ENCODE measurements at regions not wholly inside any gene's neighbourhood (a gene's known extent, or its start where the extent isn't known, plus 50 kb on each side); places are given as distances from the start of the nearest gene placed in this dataset.

GRCh38 chr2:146048141-146048540, 1528.2 kb upstream of the ZEB2 start:
- DNase-seq (ENCODE audit: low read depth in 2 of 2) = no peak

DNA sequence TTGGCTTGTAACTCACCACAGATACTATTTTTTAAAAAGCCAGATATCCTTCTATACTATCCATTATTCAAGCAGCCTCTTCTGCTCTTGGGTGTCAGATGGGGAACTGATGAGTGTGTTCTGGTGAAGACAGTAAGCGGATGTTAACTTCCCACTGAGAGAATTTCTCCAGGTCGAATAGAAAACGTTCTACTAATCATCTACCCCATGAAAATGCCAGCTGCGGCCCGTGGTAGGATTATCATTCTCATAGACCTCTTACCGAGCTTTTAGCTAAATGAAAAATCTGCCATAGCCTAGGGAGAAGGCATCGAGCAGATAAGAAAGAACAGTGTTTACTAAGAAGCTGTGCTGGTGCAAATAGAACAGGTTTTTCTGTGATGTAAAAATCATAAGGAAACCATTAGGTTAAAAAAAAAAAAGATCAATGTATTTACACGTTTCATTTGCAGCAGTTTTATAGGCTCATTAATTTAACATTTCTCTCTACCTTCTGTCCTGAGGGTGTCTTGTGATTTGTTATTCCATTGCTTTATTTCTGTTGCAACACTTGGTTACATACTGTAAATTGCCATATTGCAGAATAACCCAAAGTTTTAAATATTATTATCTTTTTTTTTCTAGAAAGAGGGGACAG, 1521.5 kb upstream of the ZEB2 start:
- DNase-seq (ENCODE audit: low read depth in 2 of 2) = no peak

GRCh38 chr2:146040051-146040450, 1520.1 kb upstream of the ZEB2 start:
- no peak for DNase-seq (ENCODE audit: low read depth in 2 of 2)

DNA sequence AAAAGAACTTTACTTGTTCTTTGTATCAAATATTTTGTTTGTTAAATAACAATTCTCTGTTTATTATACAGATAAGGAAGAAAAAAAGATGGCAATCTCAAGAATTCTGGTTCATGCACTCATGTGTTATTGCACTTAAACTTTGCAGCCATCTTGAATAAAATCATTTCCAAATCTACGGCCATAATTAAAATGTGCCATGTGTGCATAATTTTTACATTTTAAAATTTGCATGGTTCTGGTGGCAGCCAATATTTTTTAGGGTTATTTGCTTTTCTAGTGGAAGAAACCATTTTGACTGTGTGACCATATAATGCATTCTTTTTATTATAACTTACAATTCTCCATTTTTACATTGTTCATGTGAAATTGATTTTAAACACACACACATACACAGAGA, 1518.1 kb upstream of the ZEB2 start:
- DNase-seq (ENCODE audit: low read depth in 2 of 2) = no peak

GRCh38 chr2:146037334-146037870, 1517.5 kb upstream of the ZEB2 start:
- no peak for DNase-seq (ENCODE audit: low read depth in 2 of 2)

DNA sequence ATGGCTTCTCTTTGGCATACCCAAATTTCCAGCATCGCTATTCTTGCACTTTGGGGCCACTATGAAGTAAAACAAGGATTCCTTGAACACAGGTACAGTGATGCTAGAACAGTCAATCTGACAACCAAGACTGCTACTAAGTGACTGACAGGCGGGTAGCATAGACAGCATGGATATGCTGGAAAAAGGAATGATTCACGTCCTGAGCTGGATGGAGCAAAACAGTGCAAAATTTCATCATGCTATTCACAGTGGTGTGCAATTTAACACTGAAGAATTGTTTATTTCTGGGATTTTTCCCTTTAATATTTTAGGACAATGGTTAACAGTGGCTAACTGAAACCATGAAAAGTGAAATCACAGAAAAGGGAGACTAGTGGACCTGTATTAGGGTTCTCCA, 1511.2 kb upstream of the ZEB2 start:
- peak in 1 of 2 experiments; percentile 8 for DNase-seq (ENCODE audit: low read depth in 2 of 2)

DNA sequence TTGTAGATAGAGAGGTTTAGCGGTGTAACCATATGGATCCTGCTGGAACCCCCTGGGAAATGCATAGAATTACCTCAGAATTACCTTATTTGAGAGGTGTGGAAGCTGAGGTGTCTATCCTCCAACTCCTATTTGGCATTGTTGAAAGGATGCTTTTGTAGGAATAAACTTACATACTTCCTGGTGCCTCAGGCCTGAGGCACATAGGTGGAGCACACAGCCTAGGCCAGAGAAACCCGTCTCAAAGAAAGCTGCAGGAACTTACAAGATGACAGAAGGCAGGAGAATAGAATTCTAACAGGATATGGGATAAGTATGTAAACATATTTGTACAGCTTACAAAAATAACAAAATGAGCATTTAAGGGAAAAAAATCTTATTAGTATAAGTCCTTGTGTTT, 1507.2 kb upstream of the ZEB2 start:
- no peak for DNase-seq (ENCODE audit: low read depth in 2 of 2)

GRCh38 chr2:146025519-146025918, 1505.6 kb upstream of the ZEB2 start:
- DNase-seq (ENCODE audit: low read depth in 2 of 2) = no peak

DNA sequence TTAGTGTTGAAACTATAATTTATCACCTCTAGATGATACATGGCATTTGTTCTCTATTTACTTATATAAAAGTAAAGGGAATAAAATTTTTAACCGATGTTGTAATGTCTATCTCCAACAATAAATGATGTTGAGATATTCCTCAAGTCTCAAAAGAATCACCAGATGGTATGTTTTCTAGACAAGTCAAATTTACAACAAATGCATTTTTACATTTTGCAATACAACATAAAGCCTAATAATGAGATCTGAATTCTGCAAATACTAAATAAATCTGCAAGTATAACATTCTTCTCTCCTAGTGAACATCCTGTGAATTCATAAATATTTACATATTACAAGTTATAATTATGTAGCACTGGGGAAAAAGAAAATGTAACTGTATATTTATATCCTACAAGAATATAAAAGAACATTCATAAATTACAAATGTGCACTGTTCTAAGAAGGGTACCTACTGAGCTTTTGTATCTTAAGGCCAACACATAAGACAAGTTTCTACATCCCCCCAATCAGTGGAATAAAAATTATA, 1504.4 kb upstream of the ZEB2 start:
- DNase-seq (ENCODE audit: low read depth in 2 of 2) = no peak

- peak; percentile 61 to 76 for DNase-seq (ENCODE audit: low read depth in 2 of 2)
Observed at GRCh38 chr2:146004462-146004861, 1484.5 kb upstream of the ZEB2 start.

- DNase-seq (ENCODE audit: low read depth in 2 of 2) = no peak
Observed at GRCh38 chr2:146003337-146003736, 1483.4 kb upstream of the ZEB2 start.

GRCh38 chr2:145994910-145995309, 1475.0 kb upstream of the ZEB2 start:
- DNase-seq (ENCODE audit: low read depth in 2 of 2) = no peak

DNA sequence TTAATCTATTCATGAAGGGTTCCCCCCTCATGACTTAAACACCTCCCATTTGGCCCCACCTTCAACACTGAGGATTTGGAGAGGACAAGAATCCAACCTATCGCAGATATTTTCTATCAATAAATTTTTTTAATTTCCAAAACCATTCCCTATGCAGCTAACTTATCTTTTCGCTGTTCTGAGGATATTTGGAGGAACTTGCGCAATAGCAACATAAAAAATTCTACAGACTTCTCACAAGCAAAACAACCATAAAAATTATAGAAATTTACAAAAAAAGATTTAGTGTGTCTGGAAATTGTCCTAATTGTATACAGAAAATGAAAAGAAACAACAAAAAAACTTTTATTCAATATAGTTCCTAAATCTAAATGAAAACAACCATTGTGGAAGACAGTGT, 1472.7 kb upstream of the ZEB2 start:
- DNase-seq (ENCODE audit: low read depth in 2 of 2) = no peak

- no peak for DNase-seq (ENCODE audit: low read depth in 2 of 2)
Observed at GRCh38 chr2:145987793-145988192, 1467.9 kb upstream of the ZEB2 start.

- no peak for DNase-seq (ENCODE audit: low read depth in 2 of 2)
Observed at GRCh38 chr2:145985517-145985916, 1465.6 kb upstream of the ZEB2 start.

GRCh38 chr2:145984580-145984979, 1464.7 kb upstream of the ZEB2 start:
- peak; percentile 39 for DNase-seq (ENCODE audit: low read depth in 2 of 2)

GRCh38 chr2:145980318-145980717, 1460.4 kb upstream of the ZEB2 start:
- DNase-seq (ENCODE audit: low read depth in 2 of 2) = no peak

- no peak for DNase-seq (ENCODE audit: low read depth in 2 of 2)
Observed at GRCh38 chr2:145975406-145975805, 1455.5 kb upstream of the ZEB2 start.

DNA sequence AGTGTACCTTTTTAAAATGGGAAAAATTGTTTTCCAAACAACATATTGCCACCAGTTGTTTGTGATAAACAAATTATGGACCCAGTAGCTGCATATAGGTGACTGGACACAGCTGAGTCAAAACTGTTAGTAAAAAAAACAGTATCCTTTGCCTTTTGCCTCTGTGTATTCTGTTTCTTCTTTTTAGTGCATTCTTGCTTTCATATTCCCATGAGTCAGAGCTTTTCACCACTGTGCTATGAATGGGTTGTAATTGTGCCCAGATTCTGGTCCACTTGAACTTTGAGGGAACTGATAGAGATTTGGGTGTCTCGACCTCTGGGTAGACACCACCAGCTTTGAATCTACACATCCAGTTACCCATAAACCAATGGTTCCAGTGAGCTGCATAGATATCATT, 1441.9 kb upstream of the ZEB2 start:
- DNase-seq (ENCODE audit: low read depth in 2 of 2) = no peak

DNA sequence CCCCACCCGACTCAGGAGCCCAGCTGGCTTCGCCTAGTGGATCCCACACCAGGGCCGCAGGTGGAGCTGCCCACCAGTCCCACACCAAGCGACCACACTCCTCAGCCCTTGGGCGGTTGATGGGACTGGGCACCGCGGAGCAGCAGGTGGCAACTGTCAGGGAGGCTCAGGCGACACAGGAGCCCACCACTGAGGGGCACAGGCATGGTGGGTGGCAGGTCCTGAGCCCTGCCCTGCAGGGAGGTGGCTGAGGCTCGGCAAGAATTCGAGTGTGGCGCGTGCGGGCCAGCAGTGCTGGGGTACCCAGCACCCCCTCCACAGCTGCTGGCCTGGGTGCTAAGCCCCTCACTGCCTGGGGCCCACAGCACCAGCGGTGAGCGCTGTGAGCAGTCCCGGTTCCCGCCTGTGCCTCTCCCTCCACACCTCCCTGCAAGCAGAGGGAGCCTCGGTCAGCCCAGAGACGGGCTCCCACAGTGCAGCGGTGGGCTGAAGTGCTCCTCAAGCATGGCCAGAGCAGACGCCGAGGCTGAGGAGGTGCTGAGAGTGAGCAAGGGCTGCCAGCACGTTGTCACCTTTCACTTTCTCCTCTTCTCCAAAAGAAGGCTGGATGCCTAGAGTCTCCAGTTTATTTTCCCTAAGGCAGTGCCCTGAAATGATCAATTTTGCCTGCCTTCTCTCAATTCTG, 1440.7 kb upstream of the ZEB2 start:
- DNase-seq (ENCODE audit: low read depth in 2 of 2) = no peak

DNA sequence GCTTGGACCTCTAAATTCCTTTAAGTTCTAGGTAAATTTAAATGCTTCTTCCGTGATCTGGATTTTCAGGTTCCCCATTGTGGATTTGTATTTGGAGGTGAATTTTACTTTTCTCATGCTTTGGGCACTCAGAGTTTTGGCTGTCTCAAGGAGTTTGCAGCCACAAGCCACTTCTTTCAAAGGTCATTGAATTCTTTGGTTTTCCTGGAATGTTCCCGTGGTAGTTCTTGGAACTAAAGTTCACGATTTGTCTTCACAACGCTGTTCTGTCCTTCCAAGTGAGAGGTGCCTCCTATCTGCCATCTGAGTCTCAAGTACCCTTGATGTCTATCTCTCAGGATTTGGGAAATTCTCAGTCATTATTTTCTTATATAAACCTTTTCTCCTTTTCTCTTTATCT, 1438.7 kb upstream of the ZEB2 start:
- DNase-seq (ENCODE audit: low read depth in 2 of 2) = no peak

- DNase-seq (ENCODE audit: low read depth in 2 of 2) = no peak
Observed at GRCh38 chr2:145957929-145958328, 1438.0 kb upstream of the ZEB2 start.

DNA sequence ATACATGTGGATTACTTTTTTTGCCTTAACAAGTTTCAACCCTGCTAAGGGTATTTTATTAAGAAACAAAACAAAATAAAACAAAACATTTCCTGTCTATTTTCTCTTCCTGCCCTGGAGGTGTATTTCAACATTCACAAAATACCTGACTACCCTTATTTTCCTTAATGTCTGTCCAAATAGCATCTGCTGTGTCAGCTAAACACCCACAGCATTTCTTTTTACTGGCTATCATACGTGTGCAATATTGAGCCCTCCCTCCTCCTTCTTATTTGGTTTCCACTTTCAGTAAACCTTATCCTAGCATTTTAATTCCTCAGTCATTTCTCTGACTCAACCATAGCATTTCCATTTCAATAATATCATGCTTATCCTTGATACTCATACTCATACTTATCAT, 1420.0 kb upstream of the ZEB2 start:
- DNase-seq (ENCODE audit: low read depth in 2 of 2) = no peak
